CD14-positive monocyte (primary cell): ENCODE measurements at regions not wholly inside any gene's neighbourhood (a gene's known extent, or its start where the extent isn't known, plus 50 kb on each side); places are given as distances from the start of the nearest gene placed in this dataset.

Experiments used
- DNase-seq, 3 donors: peaks; one replicate each; pipeline ENCODE4 v3.0.0-alpha.2; 2011 to 2022
- H2AFZ ChIP-seq: 2 replicates; pipeline ENCODE4 v1.6.0; 2012; ENCODE audit warnings: mild to moderate bottlenecking, low read depth, low read length, inconsistent platforms; ENCODE audit not compliant: insufficient read depth, poor library complexity, severe bottlenecking
- H3K27ac ChIP-seq, 2 donors: 1 replicate in 1 of 2; 2 replicates in 1 of 2; pipeline ENCODE4 v1.5.1; 2012 to 2013; ENCODE audit warnings: low read length in 2 of 2, control low read depth in 1 of 2, inconsistent platforms in 1 of 2, low read depth in 1 of 2, mild to moderate bottlenecking in 1 of 2
- H3K27me3 ChIP-seq, 2 donors: one replicate each; pipeline versions ENCODE4 v1.6.0 to v1.6.1; 2011 to 2013; ENCODE audit warnings: low read length in 2 of 2; ENCODE audit not compliant: control insufficient read depth in 2 of 2, insufficient read depth in 2 of 2
- H3K36me3 ChIP-seq, 2 donors: replicated peaks in 1 of 2; 1 replicate in 1 of 2; 2 replicates in 1 of 2; pipeline versions ENCODE4 v1.5.1 to v1.6.1; 2012 to 2013; ENCODE audit warnings: low read length in 2 of 2, control low read depth in 1 of 2, inconsistent platforms in 1 of 2, mild to moderate bottlenecking in 1 of 2; ENCODE audit not compliant: insufficient read depth in 2 of 2, control insufficient read depth in 1 of 2
- H3K4me1 ChIP-seq, 2 donors: 1 replicate in 1 of 2; 2 replicates in 1 of 2; pipeline versions ENCODE4 v1.5.1 to v1.6.1; 2012 to 2013; ENCODE audit warnings: low read length in 2 of 2, control low read depth in 1 of 2, inconsistent platforms in 1 of 2, mild to moderate bottlenecking in 1 of 2, moderate library complexity in 1 of 2; ENCODE audit not compliant: insufficient read depth in 2 of 2, control insufficient read depth in 1 of 2
- H3K4me2 ChIP-seq: replicated peaks from 2 replicates; pipeline ENCODE3; 2012; ENCODE audit warnings: low read length, moderate library complexity, mild to moderate bottlenecking; ENCODE audit not compliant: poor library complexity, severe bottlenecking; ENCODE audit errors: extremely low read depth
- H3K4me3 ChIP-seq, 3 experiments: fragments of 200-600 bp in 1 of 3; sonication (generic) in 1 of 3; replicated peaks in 1 of 3; 1 replicate in 2 of 3; 2 replicates in 1 of 3; pipeline ENCODE4 v1.5.1; 2011 to 2013; ENCODE audit warnings: low read length in 3 of 3, mild to moderate bottlenecking in 3 of 3, control low read depth in 2 of 3, low read depth in 2 of 3, inconsistent platforms in 1 of 3, moderate library complexity in 1 of 3
- H3K79me2 ChIP-seq: 2 replicates; pipeline ENCODE4 v1.6.0; 2012; ENCODE audit warnings: mild to moderate bottlenecking, control low read depth, inconsistent platforms, low read length, moderate library complexity; ENCODE audit not compliant: insufficient read depth
- H3K9ac ChIP-seq: 2 replicates; pipeline ENCODE4 v1.6.0; 2017; ENCODE audit warnings: low read length, mild to moderate bottlenecking; ENCODE audit not compliant: insufficient read depth, poor library complexity, severe bottlenecking
- H3K9me3 ChIP-seq, 2 donors: replicated peaks in 1 of 2; 1 replicate in 1 of 2; 2 replicates in 1 of 2; pipeline versions ENCODE4 v1.5.1 to v1.6.1; 2012 to 2013; ENCODE audit warnings: low read length in 2 of 2, control low read depth in 1 of 2; ENCODE audit not compliant: control insufficient read depth in 1 of 2, insufficient read depth in 1 of 2
- H4K20me1 ChIP-seq: 2 replicates; pipeline ENCODE4 v1.6.0; 2012; ENCODE audit warnings: mild to moderate bottlenecking, low read length, control low read depth, moderate library complexity; ENCODE audit not compliant: insufficient read depth
- H3K27ac Mint-ChIP-seq, 7 donors: one replicate each; pipeline ENCODE4 v1.8.0; 2020; ENCODE audit warnings: mild to moderate bottlenecking in 7 of 7, mixed read lengths in 7 of 7, moderate library complexity in 6 of 7, inconsistent platforms in 2 of 7
- H3K27me3 Mint-ChIP-seq, 3 donors: one replicate each; pipeline ENCODE4 v1.8.0; 2021 to 2022; ENCODE audit warnings: low read depth in 3 of 3, mild to moderate bottlenecking in 3 of 3, mixed read lengths in 3 of 3, moderate library complexity in 3 of 3, inconsistent platforms in 1 of 3
- H3K36me3 Mint-ChIP-seq, 2 donors: one replicate each; pipeline ENCODE4 v1.8.0; 2020; ENCODE audit warnings: mixed read lengths in 2 of 2, inconsistent platforms in 1 of 2, mild to moderate bottlenecking in 1 of 2
- H3K4me1 Mint-ChIP-seq: one replicate; pipeline ENCODE4 v1.8.0; 2020; ENCODE audit warnings: mild to moderate bottlenecking, mixed read lengths
- H3K4me3 Mint-ChIP-seq, 2 donors: one replicate each; pipeline ENCODE4 v1.8.0; 2020; ENCODE audit warnings: mild to moderate bottlenecking in 2 of 2, mixed read lengths in 2 of 2, moderate library complexity in 1 of 2
- H3K9me3 Mint-ChIP-seq, 7 donors: one replicate each; pipeline ENCODE4 v1.8.0; 2020 to 2022; ENCODE audit warnings: mixed read lengths in 7 of 7, mild to moderate bottlenecking in 6 of 7, moderate library complexity in 6 of 7, inconsistent platforms in 2 of 7
- CTCF ChIP-seq: fragments of 200-600 bp; IDR thresholded peaks from one replicate; pipeline ENCODE4 v1.8.0; 2022; ENCODE audit warnings: antibody characterized with exemption, mild to moderate bottlenecking
- WGBS: methylation state at CpG from one replicate; pipeline ENCODE4 v1.1.5; 2013; ENCODE audit warnings: missing lambda C conversion rate; ENCODE audit not compliant: insufficient coverage; 5-methylcytosine and 5-hydroxymethylcytosine counted together
- intact Hi-C, 2 donors: fragments of 100-400 bp; cut with micrococcal nuclease; formaldehyde crosslinking; loops; one replicate each; pipeline versions ENCODE4 v1.15.0 to v1.15.1; 2023

- no peak overlapping the region for H3K4me2 ChIP-seq
- H3K4me1 Mint-ChIP-seq: no peaks in the 10 kb centered on the region
- intact Hi-C loops: no loop called here
Measured at GRCh38 chrX:98514032-98514431, 1630.3 kb downstream of the RPA4 start.

GRCh38 chrX:98516120-98516519 is 1632.4 kb downstream of the RPA4 start:
- Mint-ChIP-seq H3K27me3 (peaks cover 0 to 8% (median 0%) of the 10 kb centered on the region in 3 donors), H3K9me3 (peaks cover 0 to 2% (median 0%) of the 10 kb centered on the region in 7 donors), H3K36me3 (no peaks in the 10 kb centered on the region), H3K4me3 (no peak overlapping the region), H3K27ac (no peak overlapping the region), H3K4me1 (no peaks in the 10 kb centered on the region)
- intact Hi-C loops: no loop called here
- DNase-seq: no peak
- Histone ChIP-seq H3K36me3 (no peaks in the 10 kb centered on the region), H3K9ac (no peak overlapping the region), H3K9me3 (no peaks in the 10 kb centered on the region), H3K4me3 (no peak overlapping the region), H3K27me3 (no peaks in the 10 kb centered on the region), H3K4me2 (no peak overlapping the region), H3K27ac (no peak overlapping the region), H3K4me1 (no peaks in the 10 kb centered on the region), H2AFZ (no peak overlapping the region), H3K79me2 (no peaks in the 10 kb centered on the region), H4K20me1 (no peaks in the 10 kb centered on the region)
- WGBS: no CpG with 5 or more reads among the region's 1 CpG
- TF ChIP-seq CTCF: no peak

More at GRCh38 chrX:98514032-98514431, 1630.3 kb downstream of the RPA4 start:
- Histone ChIP-seq H3K9me3 (no peaks in the 10 kb centered on the region), H3K27ac (no peak overlapping the region), H3K4me1 (no peaks in the 10 kb centered on the region), H2AFZ (no peak overlapping the region), H3K27me3 (no peaks in the 10 kb centered on the region), H3K36me3 (no peaks in the 10 kb centered on the region), H4K20me1 (no peaks in the 10 kb centered on the region), H3K79me2 (no peaks in the 10 kb centered on the region), H3K4me3 (no peak overlapping the region), H3K9ac (no peak overlapping the region)
- Mint-ChIP-seq H3K27me3 (peaks cover 0 to 5% (median 0%) of the 10 kb centered on the region in 3 donors), H3K36me3 (no peaks in the 10 kb centered on the region), H3K4me3 (no peak overlapping the region), H3K27ac (no peak overlapping the region), H3K9me3 (peaks cover 0 to 8% (median 2%) of the 10 kb centered on the region in 7 donors)
- TF ChIP-seq CTCF: no peak
- no peak for DNase-seq
